Lower leg skin (tissue), 3 donors: ENCODE measurements at regions not wholly inside any gene's neighbourhood (a gene's known extent, or its start where the extent isn't known, plus 50 kb on each side); places are given as distances from the start of the nearest gene placed in this dataset.

Experiments used
- POLR2A ChIP-seq, 2 donors: fragments of 450-650 bp; IDR thresholded peaks; one replicate each; pipeline ENCODE4 v1.6.1; 2016 to 2017; ENCODE audit warnings: antibody characterized with exemption in 2 of 2, mild to moderate bottlenecking in 1 of 2, moderate library complexity in 1 of 2
- TF ChIP-seq, protein P1 (sequence below), 3 donors: fragments of 450-650 bp; IDR thresholded peaks; one replicate each; pipeline ENCODE4 v1.5.1; 2016; ENCODE audit warnings: antibody characterized with exemption in 3 of 3, mild to moderate bottlenecking in 3 of 3, moderate library complexity in 2 of 3

DNA sequence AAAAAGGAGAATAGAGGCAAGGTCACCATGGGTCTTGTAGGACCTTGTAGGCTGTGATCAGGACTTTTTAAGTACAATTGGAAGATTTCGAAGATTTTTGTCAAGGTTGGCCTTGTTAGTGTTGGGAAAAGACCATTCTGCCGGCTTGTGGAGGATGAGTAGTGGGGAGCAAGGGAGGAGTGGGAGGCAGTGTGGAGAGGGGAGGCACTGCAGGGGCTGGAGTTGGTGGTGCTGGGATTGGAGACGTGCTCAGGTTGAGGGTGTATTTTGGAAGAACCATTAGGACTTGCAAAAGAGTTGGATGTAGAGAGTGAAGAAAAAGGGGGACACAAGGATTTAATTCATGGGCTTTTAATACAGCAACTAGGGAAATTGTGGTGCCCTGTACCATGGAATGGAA lies 397.1 kb downstream of the TSN start:
- TF ChIP-seq, protein P1, sequence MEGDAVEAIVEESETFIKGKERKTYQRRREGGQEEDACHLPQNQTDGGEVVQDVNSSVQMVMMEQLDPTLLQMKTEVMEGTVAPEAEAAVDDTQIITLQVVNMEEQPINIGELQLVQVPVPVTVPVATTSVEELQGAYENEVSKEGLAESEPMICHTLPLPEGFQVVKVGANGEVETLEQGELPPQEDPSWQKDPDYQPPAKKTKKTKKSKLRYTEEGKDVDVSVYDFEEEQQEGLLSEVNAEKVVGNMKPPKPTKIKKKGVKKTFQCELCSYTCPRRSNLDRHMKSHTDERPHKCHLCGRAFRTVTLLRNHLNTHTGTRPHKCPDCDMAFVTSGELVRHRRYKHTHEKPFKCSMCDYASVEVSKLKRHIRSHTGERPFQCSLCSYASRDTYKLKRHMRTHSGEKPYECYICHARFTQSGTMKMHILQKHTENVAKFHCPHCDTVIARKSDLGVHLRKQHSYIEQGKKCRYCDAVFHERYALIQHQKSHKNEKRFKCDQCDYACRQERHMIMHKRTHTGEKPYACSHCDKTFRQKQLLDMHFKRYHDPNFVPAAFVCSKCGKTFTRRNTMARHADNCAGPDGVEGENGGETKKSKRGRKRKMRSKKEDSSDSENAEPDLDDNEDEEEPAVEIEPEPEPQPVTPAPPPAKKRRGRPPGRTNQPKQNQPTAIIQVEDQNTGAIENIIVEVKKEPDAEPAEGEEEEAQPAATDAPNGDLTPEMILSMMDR (IDR thresholded peaks at IDR 0.05), result no peak
- TF ChIP-seq POLR2A (IDR thresholded peaks at IDR 0.05), result no peak
